ENCODE measurements at regions not wholly inside any gene's neighbourhood (a gene's known extent, or its start where the extent isn't known, plus 50 kb on each side); places are given as distances from the start of the nearest gene placed in this dataset.

- no peak for TF ChIP-seq POLR2A (IDR thresholded peaks at IDR 0.05; ENCODE audit: low read depth, low read length)
- no peak for TF ChIP-seq POLR2AphosphoS5 (IDR thresholded peaks at IDR 0.05; ENCODE audit: low read depth, low read length)
- TF ChIP-seq TAF1 (IDR thresholded peaks at IDR 0.05; ENCODE audit: borderline replicate concordance, low read depth, low read length) = no peak
Observed at GRCh38 chr9:86836266-86836665, 111.0 kb downstream of the GAS1 start.

All from GM12892 (cell line).